ENCODE measurements at regions not wholly inside any gene's neighbourhood (a gene's known extent, or its start where the extent isn't known, plus 50 kb on each side); places are given as distances from the start of the nearest gene placed in this dataset.
"Not testable (repeated sequence)": the region's sequence is repeated elsewhere in the genome, so short reads cannot be mapped to it uniquely, and the experiment has no call there.

- DNase-seq = no peak
Observed at GRCh38 chr4:154983714-154984113, 202.6 kb downstream of the RBM46 start.

- no peak for DNase-seq
Observed at GRCh38 chr4:154984148-154984547, 203.1 kb downstream of the RBM46 start.

GRCh38 chr4:154984616-154985015 lies 203.5 kb downstream of the RBM46 start:
- no peak for DNase-seq

GRCh38 chr4:154985673-154986072 lies 204.6 kb downstream of the RBM46 start:
- no peak for DNase-seq

GRCh38 chr4:154988511-154988910 lies 207.4 kb downstream of the RBM46 start:
- no peak for DNase-seq

- no peak for DNase-seq
Observed at GRCh38 chr4:154989511-154989910, 208.4 kb downstream of the RBM46 start.

- not testable (repeated sequence) for DNase-seq
Observed at GRCh38 chr4:154997866-154998265, 210.6 kb upstream of the NPY2R start.

- DNase-seq = no peak
Observed at GRCh38 chr4:154998284-154998683, 210.2 kb upstream of the NPY2R start.

- no peak for DNase-seq
Observed at GRCh38 chr4:154998773-154999172, 209.7 kb upstream of the NPY2R start.

GRCh38 chr4:154999950-155000578 lies 208.4 kb upstream of the NPY2R start:
- DNase-seq = no peak

- DNase-seq = no peak
Observed at GRCh38 chr4:155001251-155001650, 207.2 kb upstream of the NPY2R start.

GRCh38 chr4:155005395-155006090 lies 202.9 kb upstream of the NPY2R start:
- DNase-seq = no peak

GRCh38 chr4:155007660-155008176 lies 200.7 kb upstream of the NPY2R start:
- DNase-seq = no peak

- no peak for DNase-seq
Observed at GRCh38 chr4:155008389-155008788, 200.0 kb upstream of the NPY2R start.

GRCh38 chr4:155009288-155009687 lies 199.1 kb upstream of the NPY2R start:
- DNase-seq = no peak

- no peak for DNase-seq
Observed at GRCh38 chr4:155010376-155010775, 198.1 kb upstream of the NPY2R start.

GRCh38 chr4:155011163-155011780 lies 197.2 kb upstream of the NPY2R start:
- no peak for DNase-seq

GRCh38 chr4:155012469-155012868 lies 196.0 kb upstream of the NPY2R start:
- DNase-seq = no peak

- DNase-seq = no peak
Observed at GRCh38 chr4:155017426-155017825, 191.0 kb upstream of the NPY2R start.

- DNase-seq = peak; percentile 68
Observed at GRCh38 chr4:155025762-155026457, 182.5 kb upstream of the NPY2R start.

GRCh38 chr4:155026715-155027114 lies 181.7 kb upstream of the NPY2R start:
- no peak for DNase-seq

GRCh38 chr4:155032521-155033229 lies 175.8 kb upstream of the NPY2R start:
- DNase-seq = no peak

GRCh38 chr4:155033604-155034003 lies 174.8 kb upstream of the NPY2R start:
- DNase-seq = no peak

Measured in hematopoietic multipotent progenitor cell treated with erythropoietin and hydrocortisone succinate and interleukin-3 and kit ligand, for 8 days (in vitro differentiated cells).